ENCODE measurements at regions not wholly inside any gene's neighbourhood (a gene's known extent, or its start where the extent isn't known, plus 50 kb on each side); places are given as distances from the start of the nearest gene placed in this dataset.

- no peak for DNase-seq (ENCODE audit: extremely low spot score)
- TF ChIP-seq BHLHE40 (IDR thresholded peaks at IDR 0.05; ENCODE audit: borderline replicate concordance), result no peak
- TF ChIP-seq SP1 (IDR thresholded peaks at IDR 0.05), result no peak
- TF ChIP-seq TARDBP (IDR thresholded peaks at IDR 0.05), result no peak
- no peak for TF ChIP-seq FOXA1 (IDR thresholded peaks at IDR 0.05)
- no peak for TF ChIP-seq SUZ12 (IDR thresholded peaks at IDR 0.05)
- no peak for TF ChIP-seq PKNOX1 (IDR thresholded peaks at IDR 0.05)
- TF ChIP-seq HDGF (IDR thresholded peaks at IDR 0.05; ENCODE audit: borderline replicate concordance), result no peak
- no peak for TF ChIP-seq ARNT (IDR thresholded peaks at IDR 0.05)
- no peak for TF ChIP-seq FOXK2 (IDR thresholded peaks at IDR 0.05)
- TF ChIP-seq FOXM1 (IDR thresholded peaks at IDR 0.05; ENCODE audit: borderline replicate concordance), result no peak
- no peak for TF ChIP-seq ZNF384 (IDR thresholded peaks at IDR 0.05)
- POLR2A ChIA-PET, result no interaction called here
- CTCF ChIA-PET, result no interaction called here
Observed at GRCh38 chr20:12171923-12172524, 254.3 kb downstream of the BTBD3 start.

- no peak for DNase-seq (ENCODE audit: extremely low spot score)
- TF ChIP-seq HDGF (IDR thresholded peaks at IDR 0.05; ENCODE audit: borderline replicate concordance), result no peak
- no peak for TF ChIP-seq NFRKB (IDR thresholded peaks at IDR 0.05)
- TF ChIP-seq CTBP1 (IDR thresholded peaks at IDR 0.05; ENCODE audit: borderline replicate concordance), result no peak
- TF ChIP-seq TARDBP (IDR thresholded peaks at IDR 0.05), result no peak
- no peak for TF ChIP-seq ZNF384 (IDR thresholded peaks at IDR 0.05)
- no peak for TF ChIP-seq SUZ12 (IDR thresholded peaks at IDR 0.05)
- no peak for TF ChIP-seq SP1 (IDR thresholded peaks at IDR 0.05)
- TF ChIP-seq ARNT (IDR thresholded peaks at IDR 0.05), result no peak
- no peak for TF ChIP-seq PKNOX1 (IDR thresholded peaks at IDR 0.05)
- TF ChIP-seq BHLHE40 (IDR thresholded peaks at IDR 0.05; ENCODE audit: borderline replicate concordance), result no peak
- POLR2A ChIA-PET, result no interaction called here
- CTCF ChIA-PET, result no interaction called here
Observed at GRCh38 chr20:12173347-12174012, 255.8 kb downstream of the BTBD3 start.

GRCh38 chr20:12175538-12175937, 257.8 kb downstream of the BTBD3 start:
- DNase-seq (ENCODE audit: extremely low spot score), result no peak
- POLR2A ChIA-PET, result no interaction called here
- CTCF ChIA-PET, result no interaction called here
- TF ChIP-seq ARNT (IDR thresholded peaks at IDR 0.05) (no peak), HDGF (IDR thresholded peaks at IDR 0.05; ENCODE audit: borderline replicate concordance) (no peak), NFRKB (IDR thresholded peaks at IDR 0.05) (no peak), ZNF384 (IDR thresholded peaks at IDR 0.05) (no peak), FOXK2 (IDR thresholded peaks at IDR 0.05) (no peak), TARDBP (IDR thresholded peaks at IDR 0.05) (no peak), FOXM1 (IDR thresholded peaks at IDR 0.05; ENCODE audit: borderline replicate concordance) (no peak), LEF1 (IDR thresholded peaks at IDR 0.05; ENCODE audit: borderline replicate concordance) (no peak), SP1 (IDR thresholded peaks at IDR 0.05) (no peak), BHLHE40 (IDR thresholded peaks at IDR 0.05; ENCODE audit: borderline replicate concordance) (no peak), PKNOX1 (IDR thresholded peaks at IDR 0.05) (no peak), FOXA1 (IDR thresholded peaks at IDR 0.05) (no peak), CTBP1 (IDR thresholded peaks at IDR 0.05; ENCODE audit: borderline replicate concordance) (no peak), SUZ12 (IDR thresholded peaks at IDR 0.05) (no peak), ELF4 (IDR thresholded peaks at IDR 0.05) (no peak), L3MBTL2 (conservative IDR thresholded peaks at IDR 0.05) (no peak)

GRCh38 chr20:12177657-12178293, 260.1 kb downstream of the BTBD3 start:
- TF ChIP-seq ZNF384 (IDR thresholded peaks at IDR 0.05) (no peak), NFRKB (IDR thresholded peaks at IDR 0.05) (no peak), HDGF (IDR thresholded peaks at IDR 0.05; ENCODE audit: borderline replicate concordance) (no peak), SP1 (IDR thresholded peaks at IDR 0.05) (no peak), CTBP1 (IDR thresholded peaks at IDR 0.05; ENCODE audit: borderline replicate concordance) (no peak), FOXA1 (IDR thresholded peaks at IDR 0.05) (no peak), SUZ12 (IDR thresholded peaks at IDR 0.05) (no peak), FOXK2 (IDR thresholded peaks at IDR 0.05) (no peak), ELF4 (IDR thresholded peaks at IDR 0.05) (no peak), TARDBP (IDR thresholded peaks at IDR 0.05) (no peak), PKNOX1 (IDR thresholded peaks at IDR 0.05) (no peak), ARNT (IDR thresholded peaks at IDR 0.05) (no peak), FOXM1 (IDR thresholded peaks at IDR 0.05; ENCODE audit: borderline replicate concordance) (no peak), LEF1 (IDR thresholded peaks at IDR 0.05; ENCODE audit: borderline replicate concordance) (no peak), L3MBTL2 (conservative IDR thresholded peaks at IDR 0.05) (no peak), BHLHE40 (IDR thresholded peaks at IDR 0.05; ENCODE audit: borderline replicate concordance) (no peak)
- DNase-seq (ENCODE audit: extremely low spot score), result no peak
- CTCF ChIA-PET, result no interaction called here
- POLR2A ChIA-PET, result no interaction called here

- TF ChIP-seq CTBP1 (IDR thresholded peaks at IDR 0.05; ENCODE audit: borderline replicate concordance) (no peak), BHLHE40 (IDR thresholded peaks at IDR 0.05; ENCODE audit: borderline replicate concordance) (no peak), TARDBP (IDR thresholded peaks at IDR 0.05) (no peak), L3MBTL2 (conservative IDR thresholded peaks at IDR 0.05) (no peak), ELF4 (IDR thresholded peaks at IDR 0.05) (no peak), NFRKB (IDR thresholded peaks at IDR 0.05) (no peak)
- ChIA-PET POLR2A (no interaction called here), CTCF (interaction anchor here (0.6 kb wide), 1 partner anchor 1639 kb away, joined by 3 read pairs; no protein-coding TSS in a partner anchor)
Observed at GRCh38 chr20:12179692-12180091, 262.0 kb downstream of the BTBD3 start.

More at GRCh38 chr20:12179692-12180091, 262.0 kb downstream of the BTBD3 start:
- DNase-seq (ENCODE audit: extremely low spot score), result no peak

Measured in HEK293T (cell line).